Adipocyte (in vitro differentiated cells): ENCODE measurements at regions not wholly inside any gene's neighbourhood (a gene's known extent, or its start where the extent isn't known, plus 50 kb on each side); places are given as distances from the start of the nearest gene placed in this dataset.

Experiments
- DNase-seq: peaks from one replicate; pipeline ENCODE4 v3.0.0-alpha.2; 2015; ENCODE audit warnings: low read depth
- H3K27me3 ChIP-seq: replicated peaks from 2 replicates; pipeline ENCODE4 v1.7.0; 2013; ENCODE audit warnings: mild to moderate bottlenecking, low read length, moderate library complexity; ENCODE audit not compliant: control insufficient read depth, insufficient read depth
- H3K36me3 ChIP-seq: 2 replicates; pipeline ENCODE4 v1.7.0; 2013; ENCODE audit warnings: low read length, mild to moderate bottlenecking, moderate library complexity; ENCODE audit not compliant: control insufficient read depth, insufficient read depth, severe bottlenecking
- H3K4me1 ChIP-seq: 2 replicates; pipeline ENCODE4 v1.7.0; 2013; ENCODE audit warnings: mild to moderate bottlenecking, low read length, moderate library complexity; ENCODE audit not compliant: control insufficient read depth, insufficient read depth
- H3K4me3 ChIP-seq: 2 replicates; pipeline ENCODE4 v1.7.0; 2013; ENCODE audit warnings: mild to moderate bottlenecking, low read length, moderate library complexity
- H3K9ac ChIP-seq: 2 replicates; pipeline ENCODE4 v1.7.0; 2013; ENCODE audit warnings: mild to moderate bottlenecking, low read length, moderate library complexity
- H3K9me3 ChIP-seq: 2 replicates; pipeline ENCODE4 v1.7.0; 2013; ENCODE audit warnings: mild to moderate bottlenecking, low read length, moderate library complexity; ENCODE audit not compliant: control insufficient read depth

GRCh38 chr11:15507592-15507991, 392.9 kb downstream of the INSC start:
- no peak for DNase-seq
- Histone ChIP-seq H3K27me3 (no peaks in the 10 kb centered on the region), H3K4me3 (no peak overlapping the region), H3K9me3 (no peaks in the 10 kb centered on the region), H3K4me1 (no peaks in the 10 kb centered on the region), H3K36me3 (no peaks in the 10 kb centered on the region), H3K9ac (no peak overlapping the region)

GRCh38 chr11:15509082-15509481, 394.4 kb downstream of the INSC start:
- Histone ChIP-seq H3K9ac (no peak overlapping the region), H3K36me3 (no peaks in the 10 kb centered on the region), H3K4me3 (no peak overlapping the region), H3K27me3 (no peaks in the 10 kb centered on the region), H3K4me1 (no peaks in the 10 kb centered on the region), H3K9me3 (peaks cover 5% of the 10 kb centered on the region)
- DNase-seq = no peak

GRCh38 chr11:15519124-15519791, 404.5 kb downstream of the INSC start:
- no peaks in the 10 kb centered on the region for H3K4me1 ChIP-seq
- H3K9me3 ChIP-seq = peaks cover 32% of the 10 kb centered on the region
- H3K4me3 ChIP-seq = no peak overlapping the region
- H3K9ac ChIP-seq = no peak overlapping the region
- H3K27me3 ChIP-seq = no peaks in the 10 kb centered on the region
- no peak for DNase-seq
- no peaks in the 10 kb centered on the region for H3K36me3 ChIP-seq

- DNase-seq = no peak
- Histone ChIP-seq H3K9me3 (peaks cover 26% of the 10 kb centered on the region), H3K36me3 (no peaks in the 10 kb centered on the region)
Measured at GRCh38 chr11:15519911-15520310, 405.2 kb downstream of the INSC start.

GRCh38 chr11:15523543-15523942, 408.8 kb downstream of the INSC start:
- H3K27me3 ChIP-seq = no peaks in the 10 kb centered on the region
- no peaks in the 10 kb centered on the region for H3K4me1 ChIP-seq
- no peak for DNase-seq
- H3K36me3 ChIP-seq = no peaks in the 10 kb centered on the region
- no peak overlapping the region for H3K4me3 ChIP-seq
- H3K9ac ChIP-seq = no peak overlapping the region
- peaks cover 23% of the 10 kb centered on the region for H3K9me3 ChIP-seq

More at GRCh38 chr11:15519911-15520310, 405.2 kb downstream of the INSC start:
- Histone ChIP-seq H3K9ac (no peak overlapping the region), H3K4me1 (no peaks in the 10 kb centered on the region), H3K4me3 (no peak overlapping the region), H3K27me3 (no peaks in the 10 kb centered on the region)

- Histone ChIP-seq H3K9me3 (peaks cover 23% of the 10 kb centered on the region), H3K27me3 (no peaks in the 10 kb centered on the region), H3K36me3 (no peaks in the 10 kb centered on the region), H3K4me3 (no peak overlapping the region), H3K4me1 (no peaks in the 10 kb centered on the region), H3K9ac (no peak overlapping the region)
- no peak for DNase-seq
Measured at GRCh38 chr11:15525582-15525981, 410.9 kb downstream of the INSC start.

GRCh38 chr11:15526032-15526431, 411.3 kb downstream of the INSC start:
- no peaks in the 10 kb centered on the region for H3K4me1 ChIP-seq
- H3K9me3 ChIP-seq = peaks cover 20% of the 10 kb centered on the region
- H3K4me3 ChIP-seq = no peak overlapping the region
- DNase-seq = no peak
- no peaks in the 10 kb centered on the region for H3K36me3 ChIP-seq
- no peak overlapping the region for H3K9ac ChIP-seq
- no peaks in the 10 kb centered on the region for H3K27me3 ChIP-seq

GRCh38 chr11:15526859-15527450, 412.2 kb downstream of the INSC start:
- H3K9me3 ChIP-seq = peaks cover 17% of the 10 kb centered on the region
- no peaks in the 10 kb centered on the region for H3K4me1 ChIP-seq
- DNase-seq = no peak
- H3K4me3 ChIP-seq = no peak overlapping the region
- no peak overlapping the region for H3K9ac ChIP-seq
- H3K27me3 ChIP-seq = no peaks in the 10 kb centered on the region
- no peaks in the 10 kb centered on the region for H3K36me3 ChIP-seq

- H3K9me3 ChIP-seq = peaks cover 9% of the 10 kb centered on the region
- H3K27me3 ChIP-seq = no peaks in the 10 kb centered on the region
- no peak overlapping the region for H3K4me3 ChIP-seq
- H3K36me3 ChIP-seq = no peaks in the 10 kb centered on the region
- H3K4me1 ChIP-seq = no peaks in the 10 kb centered on the region
- H3K9ac ChIP-seq = no peak overlapping the region
- no peak for DNase-seq
Measured at GRCh38 chr11:15532432-15532831, 417.7 kb downstream of the INSC start.

GRCh38 chr11:15534266-15534665, 419.5 kb downstream of the INSC start:
- DNase-seq = no peak
- no peak overlapping the region for H3K4me3 ChIP-seq
- no peaks in the 10 kb centered on the region for H3K4me1 ChIP-seq
- no peaks in the 10 kb centered on the region for H3K27me3 ChIP-seq
- H3K9ac ChIP-seq = no peak overlapping the region
- peaks cover 9% of the 10 kb centered on the region for H3K9me3 ChIP-seq
- no peaks in the 10 kb centered on the region for H3K36me3 ChIP-seq

GRCh38 chr11:15535414-15535813, 420.7 kb downstream of the INSC start:
- Histone ChIP-seq H3K36me3 (no peaks in the 10 kb centered on the region), H3K4me3 (no peak overlapping the region), H3K4me1 (no peaks in the 10 kb centered on the region), H3K27me3 (no peaks in the 10 kb centered on the region), H3K9ac (no peak overlapping the region), H3K9me3 (peaks cover 9% of the 10 kb centered on the region)
- DNase-seq = no peak

GRCh38 chr11:15536438-15536837, 421.7 kb downstream of the INSC start:
- no peak overlapping the region for H3K4me3 ChIP-seq
- no peak for DNase-seq

More at GRCh38 chr11:15536438-15536837, 421.7 kb downstream of the INSC start:
- peaks cover 9% of the 10 kb centered on the region for H3K9me3 ChIP-seq
- no peak overlapping the region for H3K9ac ChIP-seq
- no peaks in the 10 kb centered on the region for H3K36me3 ChIP-seq
- H3K4me1 ChIP-seq = no peaks in the 10 kb centered on the region
- no peaks in the 10 kb centered on the region for H3K27me3 ChIP-seq
